Fibroblast of villous mesenchyme (primary cell): ENCODE measurements at regions not wholly inside any gene's neighbourhood (a gene's known extent, or its start where the extent isn't known, plus 50 kb on each side); places are given as distances from the start of the nearest gene placed in this dataset.
A peak's percentile ranks its signal among the peaks of the same experiment; 100 is the strongest.

ENCODE experiments used
- DNase-seq: peaks from one replicate; pipeline ENCODE4 v3.0.0-alpha.2; 2010; ENCODE audit warnings: low read depth
- H3K4me3 ChIP-seq: 2 replicates; pipeline ENCODE4 v1.5.1; 2011; ENCODE audit warnings: low read depth, mild to moderate bottlenecking, low read length
- TF ChIP-seq, protein P1 (sequence below): IDR thresholded peaks from 2 replicates; pipeline ENCODE4 v1.5.1; 2012; ENCODE audit warnings: low read depth, mild to moderate bottlenecking, low read length; ENCODE audit not compliant: insufficient read depth

DNA sequence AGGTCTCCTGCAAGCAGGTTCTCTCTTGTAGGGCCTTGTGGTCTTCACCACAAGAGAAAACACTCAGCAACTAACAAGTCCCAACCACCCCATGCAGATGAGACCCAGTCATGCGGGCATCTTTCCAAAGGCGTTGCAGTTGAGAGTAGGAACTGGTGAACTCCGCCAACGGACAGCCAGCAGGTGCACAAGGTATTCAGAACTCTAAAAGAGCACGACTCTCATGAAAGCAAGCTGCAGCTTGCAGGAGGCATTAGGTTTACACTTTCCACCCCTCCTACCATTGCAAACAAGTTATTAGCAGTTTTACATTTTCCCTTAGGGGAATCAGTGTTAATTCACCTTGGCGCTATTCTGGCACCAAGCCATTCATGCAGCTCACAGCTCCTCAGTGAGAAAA lies 173.4 kb upstream of the KIT start:
- no peak overlapping the region for H3K4me3 ChIP-seq
- no peak for DNase-seq
- TF ChIP-seq, protein P1, sequence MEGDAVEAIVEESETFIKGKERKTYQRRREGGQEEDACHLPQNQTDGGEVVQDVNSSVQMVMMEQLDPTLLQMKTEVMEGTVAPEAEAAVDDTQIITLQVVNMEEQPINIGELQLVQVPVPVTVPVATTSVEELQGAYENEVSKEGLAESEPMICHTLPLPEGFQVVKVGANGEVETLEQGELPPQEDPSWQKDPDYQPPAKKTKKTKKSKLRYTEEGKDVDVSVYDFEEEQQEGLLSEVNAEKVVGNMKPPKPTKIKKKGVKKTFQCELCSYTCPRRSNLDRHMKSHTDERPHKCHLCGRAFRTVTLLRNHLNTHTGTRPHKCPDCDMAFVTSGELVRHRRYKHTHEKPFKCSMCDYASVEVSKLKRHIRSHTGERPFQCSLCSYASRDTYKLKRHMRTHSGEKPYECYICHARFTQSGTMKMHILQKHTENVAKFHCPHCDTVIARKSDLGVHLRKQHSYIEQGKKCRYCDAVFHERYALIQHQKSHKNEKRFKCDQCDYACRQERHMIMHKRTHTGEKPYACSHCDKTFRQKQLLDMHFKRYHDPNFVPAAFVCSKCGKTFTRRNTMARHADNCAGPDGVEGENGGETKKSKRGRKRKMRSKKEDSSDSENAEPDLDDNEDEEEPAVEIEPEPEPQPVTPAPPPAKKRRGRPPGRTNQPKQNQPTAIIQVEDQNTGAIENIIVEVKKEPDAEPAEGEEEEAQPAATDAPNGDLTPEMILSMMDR = no peak

DNA sequence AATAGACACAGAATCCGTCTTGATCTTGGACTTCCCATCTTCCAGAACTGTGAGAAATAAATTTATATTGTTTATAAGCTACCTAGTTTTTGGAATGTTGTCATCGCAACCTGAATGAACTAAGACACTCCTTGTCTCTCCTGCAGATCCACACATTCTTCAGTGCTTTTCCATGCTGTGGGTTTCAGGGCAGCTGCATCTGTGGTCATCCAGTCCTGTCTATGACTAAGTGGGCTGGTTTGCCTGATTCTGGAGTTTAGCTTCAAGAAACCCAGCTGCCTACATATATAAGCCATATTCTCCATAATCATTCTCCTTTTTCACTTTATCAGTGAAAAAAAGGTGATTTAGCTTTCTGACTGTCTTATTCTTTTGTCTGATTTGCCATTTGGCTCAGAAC lies 170.3 kb upstream of the KIT start:
- TF ChIP-seq, protein P1 = no peak
- DNase-seq = no peak
- no peak overlapping the region for H3K4me3 ChIP-seq

DNA sequence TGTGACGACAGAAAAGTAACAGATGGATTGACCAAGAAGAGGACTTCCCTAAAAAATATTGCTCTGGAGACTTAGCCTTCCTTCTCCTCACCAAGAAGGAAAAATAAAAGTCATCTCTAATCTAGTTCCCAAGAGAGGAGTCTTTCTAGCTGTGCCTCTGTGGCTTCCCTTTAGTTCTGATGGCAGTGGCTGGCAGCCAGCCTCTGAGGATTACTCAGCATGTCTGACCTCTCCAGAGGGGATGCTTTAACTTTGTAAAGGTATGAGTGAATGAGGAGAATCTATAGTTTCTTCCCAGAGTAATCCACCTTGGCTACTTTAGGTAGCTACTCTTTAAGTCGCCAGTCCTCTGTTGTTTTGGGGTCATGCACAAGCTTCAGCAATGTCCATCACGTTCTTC lies 163.9 kb upstream of the KIT start:
- no peak overlapping the region for H3K4me3 ChIP-seq
- DNase-seq = no peak
- TF ChIP-seq, protein P1 = no peak

DNA sequence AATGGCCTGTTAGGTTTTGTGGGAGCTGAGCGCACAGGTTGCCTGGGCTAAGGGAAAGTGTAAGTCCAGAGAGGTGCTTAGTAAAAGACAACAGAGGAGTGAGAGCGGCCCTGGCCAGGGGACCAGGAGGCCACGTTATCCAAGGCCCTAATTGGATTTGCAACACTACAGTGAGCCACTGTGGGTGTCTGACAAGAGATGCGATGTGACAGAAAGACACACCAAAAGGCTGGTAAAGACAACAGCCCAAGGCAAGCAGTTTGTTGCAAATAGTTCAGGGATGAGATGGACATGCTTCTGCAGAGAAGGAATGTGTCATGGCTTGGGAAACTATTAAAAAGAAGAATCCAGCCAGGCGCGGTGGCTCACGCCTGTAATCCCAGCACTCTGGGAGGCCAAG lies 162.7 kb upstream of the KIT start:
- no peak overlapping the region for H3K4me3 ChIP-seq
- peak; percentile 20 for DNase-seq
- TF ChIP-seq, protein P1 = no peak

DNA sequence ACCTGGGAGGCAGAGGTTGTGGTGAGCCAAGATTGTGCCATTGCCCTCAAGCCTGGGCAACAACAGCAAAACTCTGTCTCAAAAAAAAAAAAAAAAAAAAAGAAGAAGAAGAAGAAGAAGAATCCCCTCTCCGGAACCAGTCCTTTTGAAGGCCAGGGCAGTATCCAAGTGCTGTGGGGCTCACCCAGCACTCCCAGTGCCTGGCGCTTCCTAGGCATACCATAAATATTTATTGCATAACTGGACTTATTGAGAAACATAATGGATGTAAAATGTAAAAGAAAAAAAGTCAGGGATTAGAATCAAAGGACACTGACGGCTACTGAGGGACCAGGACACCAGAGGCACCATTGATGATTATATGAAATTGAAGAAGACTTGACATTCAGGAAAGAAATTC lies 162.1 kb upstream of the KIT start:
- no peak for DNase-seq
- no peak overlapping the region for H3K4me3 ChIP-seq
- TF ChIP-seq, protein P1 = no peak

DNA sequence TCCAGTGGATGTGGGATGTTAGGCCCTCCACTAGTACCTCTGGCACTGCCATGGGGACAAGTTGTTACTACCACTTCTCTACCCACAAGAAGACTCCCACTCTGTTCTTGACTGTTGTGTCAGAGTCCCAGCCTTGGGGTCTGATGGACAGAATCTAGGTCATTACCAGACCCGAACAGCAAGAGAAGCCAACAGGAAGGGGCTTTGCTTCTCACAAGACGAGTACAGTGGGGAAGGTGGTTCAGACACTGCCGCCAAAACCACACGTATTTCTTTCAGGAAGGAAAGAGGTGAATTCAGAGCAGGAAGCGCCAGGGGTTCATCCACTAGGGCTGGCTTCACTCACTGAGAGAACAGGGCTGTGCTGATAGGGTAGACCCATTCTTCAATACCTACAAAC lies 161.3 kb upstream of the KIT start:
- TF ChIP-seq, protein P1 = no peak
- H3K4me3 ChIP-seq = no peak overlapping the region
- DNase-seq = no peak

DNA sequence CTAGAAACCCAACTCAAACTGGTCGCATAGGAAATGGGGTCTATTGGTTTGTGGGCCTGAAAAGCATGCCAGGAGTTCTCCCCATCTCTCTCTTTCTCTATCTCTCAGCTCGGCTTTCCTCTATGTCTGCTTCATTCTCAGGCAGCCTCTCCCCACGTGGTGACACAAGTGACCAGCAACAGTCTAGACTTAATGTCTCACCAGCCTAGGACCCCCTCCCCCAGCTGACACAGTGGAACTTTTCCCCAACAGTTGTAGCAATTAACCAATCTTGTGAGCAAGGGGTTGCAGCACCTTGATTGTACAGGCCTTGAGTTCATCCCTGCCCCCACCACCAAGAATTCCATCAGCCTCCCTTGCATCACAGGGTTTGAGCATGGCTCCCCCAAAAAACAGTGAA lies 159.8 kb upstream of the KIT start:
- DNase-seq = no peak
- TF ChIP-seq, protein P1 = no peak

More for the DNA sequence above, 159.8 kb upstream of the KIT start:
- no peak overlapping the region for H3K4me3 ChIP-seq
